Trophoblast cell (in vitro differentiated cells and primary cell): ENCODE measurements at regions not wholly inside any gene's neighbourhood (a gene's known extent, or its start where the extent isn't known, plus 50 kb on each side); places are given as distances from the start of the nearest gene placed in this dataset.
A peak's percentile ranks its signal among the peaks of the same experiment; 100 is the strongest.

Experiments used
- DNase-seq, 2 donors: peaks; one replicate each; pipeline ENCODE4 v3.0.0-alpha.2; 2016
- H2AFZ ChIP-seq: 2 replicates; pipeline ENCODE4 v1.6.1; 2013; ENCODE audit warnings: low read length, moderate library complexity, mild to moderate bottlenecking; ENCODE audit not compliant: insufficient read depth, poor library complexity
- H2AK5ac ChIP-seq: 2 replicates; pipeline ENCODE4 v1.6.1; 2013; ENCODE audit warnings: mild to moderate bottlenecking, low read length
- H2BK120ac ChIP-seq: 2 replicates; pipeline ENCODE4 v1.6.1; 2013; ENCODE audit warnings: low read length, mild to moderate bottlenecking, moderate library complexity; ENCODE audit not compliant: insufficient read depth, poor library complexity
- H2BK12ac ChIP-seq: 2 replicates; pipeline ENCODE4 v1.6.1; 2013; ENCODE audit warnings: mild to moderate bottlenecking, low read length, moderate library complexity
- H2BK5ac ChIP-seq: 2 replicates; pipeline ENCODE4 v1.6.1; 2013; ENCODE audit warnings: low read length, low read depth, moderate library complexity, mild to moderate bottlenecking; ENCODE audit not compliant: poor library complexity
- H3K14ac ChIP-seq: 2 replicates; pipeline ENCODE4 v1.6.1; 2013; ENCODE audit warnings: mild to moderate bottlenecking, low read length
- H3K18ac ChIP-seq: 2 replicates; pipeline ENCODE4 v1.6.1; 2013; ENCODE audit warnings: mild to moderate bottlenecking, low read length
- H3K23ac ChIP-seq: 2 replicates; pipeline ENCODE4 v1.6.1; 2013; ENCODE audit warnings: low read length
- H3K27ac ChIP-seq: 2 replicates; pipeline ENCODE4 v1.5.1; 2013; ENCODE audit warnings: low read depth, mild to moderate bottlenecking, inconsistent platforms, low read length, moderate library complexity
- H3K27me3 ChIP-seq: 2 replicates; pipeline ENCODE4 v1.6.1; 2013; ENCODE audit warnings: inconsistent platforms, mild to moderate bottlenecking, low read length, moderate library complexity; ENCODE audit not compliant: insufficient read depth
- H3K36me3 ChIP-seq, 2 experiments: 1 replicate in 1 of 2; 2 replicates in 1 of 2; pipeline ENCODE4 v1.6.1; 2013; ENCODE audit warnings: low read length in 2 of 2, mild to moderate bottlenecking in 2 of 2, moderate library complexity in 1 of 2; ENCODE audit not compliant: insufficient read depth in 2 of 2, control insufficient read depth in 1 of 2
- H3K4ac ChIP-seq: 2 replicates; pipeline ENCODE4 v1.6.1; 2013; ENCODE audit warnings: low read depth, mild to moderate bottlenecking, low read length, moderate library complexity
- H3K4me1 ChIP-seq, 2 experiments: 1 replicate in 1 of 2; 2 replicates in 1 of 2; pipeline ENCODE4 v1.6.1; 2013; ENCODE audit warnings: low read length in 2 of 2, mild to moderate bottlenecking in 2 of 2, moderate library complexity in 1 of 2; ENCODE audit not compliant: insufficient read depth in 2 of 2, control insufficient read depth in 1 of 2
- H3K4me2 ChIP-seq: 2 replicates; pipeline ENCODE4 v1.6.1; 2013; ENCODE audit warnings: inconsistent platforms, mild to moderate bottlenecking, low read length, moderate library complexity
- H3K4me3 ChIP-seq: 2 replicates; pipeline ENCODE4 v1.5.1; 2013; ENCODE audit warnings: mild to moderate bottlenecking, low read depth, low read length, inconsistent platforms
- H3K79me1 ChIP-seq: one replicate; pipeline ENCODE4 v1.6.1; 2013; ENCODE audit warnings: low read length
- H3K79me2 ChIP-seq: 2 replicates; pipeline ENCODE4 v1.6.1; 2013; ENCODE audit warnings: low read length, mild to moderate bottlenecking; ENCODE audit not compliant: control insufficient read depth, insufficient read depth, poor library complexity
- H3K9ac ChIP-seq: 2 replicates; pipeline ENCODE4 v1.6.1; 2013; ENCODE audit warnings: mild to moderate bottlenecking, low read length
- H3K9me3 ChIP-seq: 2 replicates; pipeline ENCODE4 v1.6.1; 2013; ENCODE audit warnings: low read depth, mild to moderate bottlenecking, control low read depth, inconsistent platforms, low read length; ENCODE audit not compliant: insufficient read depth
- H4K12ac ChIP-seq: 2 replicates; pipeline ENCODE4 v1.6.1; 2013; ENCODE audit warnings: low read depth, mild to moderate bottlenecking, low read length, moderate library complexity
- H4K8ac ChIP-seq: 2 replicates; pipeline ENCODE4 v1.6.1; 2013; ENCODE audit warnings: low read depth, mild to moderate bottlenecking, low read length, moderate library complexity
- H4K91ac ChIP-seq: one replicate; pipeline ENCODE4 v1.6.1; 2013; ENCODE audit warnings: low read depth, mild to moderate bottlenecking, low read length, moderate library complexity
- WGBS: extraction: QIAGEN DNeasy Blood & Tissue Kit; methylation state at CpG from one replicate; pipeline ENCODE4 v1.1.7; 2013; ENCODE audit warnings: missing lambda C conversion rate; ENCODE audit not compliant: insufficient read length, insufficient coverage; ENCODE audit errors: extremely low coverage; 5-methylcytosine and 5-hydroxymethylcytosine counted together

GRCh38 chr6:88359530-88360202 is 193.5 kb upstream of the CNR1 start:
- Histone ChIP-seq H3K18ac (no peak overlapping the region), H3K4me3 (no peak overlapping the region), H3K4ac (no peak overlapping the region), H3K27ac (no peak overlapping the region), H2AFZ (no peak overlapping the region), H2BK5ac (no peak overlapping the region), H3K23ac (no peak overlapping the region), H3K36me3 (no peaks in the 10 kb centered on the region), H2BK120ac (no peak overlapping the region), H3K27me3 (no peaks in the 10 kb centered on the region), H3K4me1 (no peaks in the 10 kb centered on the region), H2BK12ac (no peak overlapping the region), H3K9me3 (no peaks in the 10 kb centered on the region), H4K91ac (no peak overlapping the region), H3K79me1 (no peaks in the 10 kb centered on the region), H3K14ac (no peak overlapping the region), H4K12ac (no peak overlapping the region), H3K4me2 (no peak overlapping the region), H3K9ac (no peak overlapping the region), H3K79me2 (no peaks in the 10 kb centered on the region), H2AK5ac (no peak overlapping the region), H4K8ac (no peak overlapping the region)
- DNase-seq = no peak
- WGBS = no CpG with 5 or more reads among the region's 3 CpGs

DNA sequence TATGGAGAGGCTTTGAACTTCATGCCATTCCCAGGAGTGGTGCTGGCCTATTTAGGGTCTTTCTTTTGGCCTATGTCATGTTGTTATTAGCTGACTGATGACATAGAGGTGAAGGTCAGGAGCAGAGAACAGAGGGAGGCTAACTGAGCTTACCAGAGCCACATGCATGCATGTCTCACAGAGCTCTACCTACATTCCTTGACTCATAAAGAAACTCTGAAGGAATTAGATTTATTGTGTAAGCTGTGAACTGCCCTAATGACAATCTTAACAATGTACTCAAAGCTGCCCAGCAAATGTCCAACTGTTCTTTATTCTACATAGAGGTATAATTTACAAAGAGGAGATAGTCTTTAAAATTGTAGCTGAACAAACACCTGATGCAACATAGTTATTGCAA is 192.7 kb upstream of the CNR1 start:
- Histone ChIP-seq H3K23ac (no peak overlapping the region), H3K9ac (no peak overlapping the region), H2AK5ac (no peak overlapping the region), H3K79me1 (no peaks in the 10 kb centered on the region), H4K8ac (no peak overlapping the region), H2BK5ac (no peak overlapping the region), H3K4me1 (no peaks in the 10 kb centered on the region), H2AFZ (no peak overlapping the region), H4K12ac (no peak overlapping the region), H3K4me3 (no peak overlapping the region), H3K14ac (no peak overlapping the region), H3K27ac (no peak overlapping the region), H3K27me3 (no peaks in the 10 kb centered on the region), H3K9me3 (no peaks in the 10 kb centered on the region), H2BK120ac (no peak overlapping the region), H3K4ac (no peak overlapping the region), H3K79me2 (no peaks in the 10 kb centered on the region), H4K91ac (no peak overlapping the region), H3K4me2 (no peak overlapping the region), H3K36me3 (no peaks in the 10 kb centered on the region), H2BK12ac (no peak overlapping the region), H3K18ac (no peak overlapping the region)
- peak; percentile 27 to 64 for DNase-seq

- no peaks in the 10 kb centered on the region for H3K36me3 ChIP-seq
- H4K12ac ChIP-seq = no peak overlapping the region
- H3K27ac ChIP-seq = no peak overlapping the region
- H3K18ac ChIP-seq = no peak overlapping the region
- no peak overlapping the region for H2BK12ac ChIP-seq
- H4K8ac ChIP-seq = no peak overlapping the region
- H3K79me1 ChIP-seq = no peaks in the 10 kb centered on the region
- DNase-seq = no peak
- H4K91ac ChIP-seq = no peak overlapping the region
- no peaks in the 10 kb centered on the region for H3K4me1 ChIP-seq
- H2AFZ ChIP-seq = no peak overlapping the region
- H3K4me3 ChIP-seq = no peak overlapping the region
- no peaks in the 10 kb centered on the region for H3K27me3 ChIP-seq
- H3K4ac ChIP-seq = no peak overlapping the region
- no peak overlapping the region for H2BK120ac ChIP-seq
- no peak overlapping the region for H3K14ac ChIP-seq
- no peaks in the 10 kb centered on the region for H3K79me2 ChIP-seq
- H3K4me2 ChIP-seq = no peak overlapping the region
- WGBS = no CpG with 5 or more reads among the region's 1 CpG
- no peak overlapping the region for H2BK5ac ChIP-seq
- peaks cover 5% of the 10 kb centered on the region for H3K9me3 ChIP-seq
- H2AK5ac ChIP-seq = no peak overlapping the region
- no peak overlapping the region for H3K23ac ChIP-seq
- H3K9ac ChIP-seq = no peak overlapping the region
These were observed 183.4 kb upstream of the CNR1 start for GRCh38 chr6:88349511-88349910.

DNA sequence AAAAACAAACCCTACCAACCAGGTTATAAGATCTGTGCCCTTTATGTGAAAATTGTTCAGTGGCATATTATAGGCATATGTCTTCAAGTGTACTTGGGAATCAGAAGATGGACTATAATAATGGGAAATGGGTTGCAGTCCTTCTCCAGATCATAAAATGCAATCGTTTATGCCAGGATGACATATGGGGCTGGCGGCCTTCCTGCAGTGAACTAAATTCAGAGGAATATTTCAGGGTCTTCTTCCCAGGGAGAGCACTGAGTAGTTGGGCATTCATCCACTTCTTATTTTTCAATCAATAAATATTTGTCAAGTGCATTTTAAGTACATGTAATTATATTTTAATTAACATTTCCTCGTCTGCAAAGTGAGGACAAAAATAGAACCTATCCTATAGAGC is 176.2 kb upstream of the CNR1 start:
- no peaks in the 10 kb centered on the region for H3K9me3 ChIP-seq
- no peak overlapping the region for H2BK120ac ChIP-seq
- no peaks in the 10 kb centered on the region for H3K4me1 ChIP-seq
- no peak overlapping the region for H3K9ac ChIP-seq
- no peak overlapping the region for H3K4me2 ChIP-seq
- H3K79me2 ChIP-seq = no peaks in the 10 kb centered on the region
- no peak overlapping the region for H4K8ac ChIP-seq
- no peaks in the 10 kb centered on the region for H3K79me1 ChIP-seq
- H3K14ac ChIP-seq = no peak overlapping the region
- H2AFZ ChIP-seq = no peak overlapping the region
- no peak for DNase-seq
- no CpG with 5 or more reads among the region's 3 CpGs for WGBS
- no peak overlapping the region for H3K27ac ChIP-seq
- no peak overlapping the region for H3K4me3 ChIP-seq
- H4K12ac ChIP-seq = no peak overlapping the region
- no peak overlapping the region for H3K23ac ChIP-seq
- H3K18ac ChIP-seq = no peak overlapping the region
- no peak overlapping the region for H3K4ac ChIP-seq
- no peak overlapping the region for H4K91ac ChIP-seq
- H2BK5ac ChIP-seq = no peak overlapping the region
- no peak overlapping the region for H2BK12ac ChIP-seq
- H3K27me3 ChIP-seq = no peaks in the 10 kb centered on the region
- H2AK5ac ChIP-seq = no peak overlapping the region
- H3K36me3 ChIP-seq = no peaks in the 10 kb centered on the region
